ENCODE measurements at regions not wholly inside any gene's neighbourhood (a gene's known extent, or its start where the extent isn't known, plus 50 kb on each side); places are given as distances from the start of the nearest gene placed in this dataset.

- DNase-seq = no peak
Observed at GRCh38 chr9:633461-633860, 208.0 kb upstream of the DMRT1 start.

GRCh38 chr9:636931-637591 lies 204.4 kb upstream of the DMRT1 start:
- no peak for DNase-seq

DNA sequence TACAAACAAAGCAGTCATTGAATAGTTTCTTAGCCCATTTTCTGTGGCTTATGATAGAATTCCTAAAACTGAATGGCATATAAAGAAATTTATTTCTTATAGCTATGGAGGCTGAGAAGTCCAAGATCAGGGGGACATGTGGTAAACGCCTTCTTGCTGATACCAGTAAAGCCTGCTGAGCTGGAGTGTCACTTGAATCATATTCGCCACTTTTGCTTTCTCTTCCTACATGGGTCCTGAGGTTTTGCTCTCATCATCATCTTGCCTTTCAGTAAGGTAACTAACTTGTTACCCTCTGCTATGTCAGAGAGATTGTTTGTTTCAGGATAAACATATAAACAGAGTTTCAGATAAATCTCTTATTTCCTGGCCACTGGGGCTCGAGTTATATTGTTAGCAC lies 203.3 kb upstream of the DMRT1 start:
- DNase-seq = no peak

GRCh38 chr9:642014-642413 lies 199.5 kb upstream of the DMRT1 start:
- DNase-seq = no peak

DNA sequence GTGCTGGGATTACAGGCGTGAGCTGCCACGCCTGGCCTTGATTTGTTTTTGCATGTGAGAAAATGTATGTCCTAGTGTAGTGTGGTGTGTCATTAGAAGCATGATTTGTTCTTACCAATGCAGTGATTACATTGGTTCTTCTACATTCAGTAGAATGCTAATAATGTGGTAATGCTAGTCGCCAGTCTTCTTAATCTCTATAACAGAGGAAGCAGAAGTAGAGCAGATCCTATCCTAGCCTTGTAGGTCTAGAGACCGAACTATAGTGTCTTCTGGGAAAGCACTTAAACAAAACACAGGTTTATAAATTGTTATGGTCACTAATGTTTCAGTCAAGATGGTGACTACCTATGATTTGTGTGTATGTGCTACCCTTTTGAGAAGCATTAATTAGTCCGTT lies 197.5 kb upstream of the DMRT1 start:
- DNase-seq = no peak

DNA sequence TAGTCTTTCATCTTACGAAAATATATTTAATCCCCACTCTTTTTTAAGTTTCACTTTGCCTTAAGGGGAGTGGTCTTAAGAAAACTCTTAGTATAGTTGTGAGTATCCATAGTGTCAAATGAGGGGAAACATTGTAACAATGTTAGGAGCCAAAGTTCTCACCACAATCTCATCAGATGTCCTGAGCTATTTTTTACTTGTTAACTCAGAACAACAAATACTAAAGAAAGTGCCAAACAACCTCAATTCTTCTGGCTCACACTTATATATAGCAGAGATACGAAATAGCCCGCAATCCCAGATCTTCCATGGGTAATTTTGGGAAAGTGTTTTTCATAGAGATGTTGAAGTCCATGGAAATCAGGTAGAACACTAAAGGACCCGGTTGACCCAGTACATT lies 194.0 kb upstream of the DMRT1 start:
- DNase-seq = no peak

- no peak for DNase-seq
Observed at GRCh38 chr9:649128-650074, 192.1 kb upstream of the DMRT1 start.

- DNase-seq = no peak
Observed at GRCh38 chr9:650362-650761, 191.1 kb upstream of the DMRT1 start.

- no peak for DNase-seq
Observed at GRCh38 chr9:651371-651770, 190.1 kb upstream of the DMRT1 start.

DNA sequence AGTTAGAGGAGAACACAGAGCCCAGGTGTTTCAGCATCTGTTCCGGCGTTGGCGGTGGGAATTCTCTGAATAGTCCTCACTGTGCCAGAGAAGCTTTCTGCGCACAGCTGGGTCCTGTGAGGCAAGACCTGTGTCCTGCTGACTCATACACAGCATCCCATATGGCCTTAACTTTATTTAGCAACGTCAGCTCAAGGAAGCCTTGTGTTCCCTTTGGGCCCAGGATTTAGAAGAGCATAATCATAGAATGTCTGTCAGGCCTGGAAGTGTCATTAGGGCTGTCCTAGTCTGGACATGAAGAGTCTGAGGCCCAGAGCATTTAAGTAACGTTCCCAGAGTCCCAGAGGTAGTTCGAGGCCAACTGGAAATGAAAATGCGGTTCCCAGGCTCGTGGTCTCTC lies 188.6 kb upstream of the DMRT1 start:
- DNase-seq = no peak

DNA sequence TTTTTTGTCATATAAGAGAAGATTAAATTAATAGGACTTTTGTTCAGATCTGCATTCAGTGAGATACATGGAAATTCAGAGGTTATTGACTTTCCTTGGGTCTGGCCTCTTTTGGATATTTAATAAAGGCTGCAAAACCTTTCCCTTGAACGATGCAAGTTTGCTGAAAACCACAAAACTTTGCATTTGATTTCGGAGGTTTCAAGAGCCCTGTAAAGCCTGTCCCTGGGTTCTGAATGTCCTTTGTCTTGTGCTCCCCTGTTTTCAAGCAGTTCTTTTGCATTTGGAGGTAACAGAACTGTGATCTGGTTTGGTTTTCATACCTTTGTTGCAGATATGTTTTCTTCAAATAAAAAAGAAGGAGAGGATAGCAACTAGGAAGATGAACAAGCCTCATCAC lies 188.1 kb upstream of the DMRT1 start:
- no peak for DNase-seq

DNA sequence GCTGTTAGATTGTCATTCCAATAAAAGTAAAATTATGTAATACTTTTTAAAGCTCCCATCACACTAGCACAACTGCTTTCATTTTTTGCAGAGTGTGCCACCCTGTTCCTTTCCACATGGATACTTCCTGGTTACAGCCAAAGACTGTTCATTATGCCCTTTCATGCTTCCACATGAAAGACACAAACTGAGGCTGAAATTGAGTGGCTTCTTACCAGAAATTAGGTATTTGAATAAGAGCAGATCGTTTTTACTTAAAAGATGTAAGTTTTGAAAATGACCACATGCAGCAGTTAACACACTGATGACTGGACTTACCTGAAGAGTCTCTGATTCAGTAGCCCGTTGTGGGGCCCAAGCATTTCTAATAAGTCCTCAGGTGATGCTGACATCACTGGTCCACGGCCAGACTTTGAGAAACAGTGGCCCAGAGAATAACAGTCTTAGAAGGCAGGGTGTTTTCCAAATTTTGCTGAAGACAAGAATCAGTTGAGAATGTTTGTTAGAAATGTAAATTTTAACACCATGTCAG lies 187.6 kb upstream of the DMRT1 start:
- DNase-seq = no peak

DNA sequence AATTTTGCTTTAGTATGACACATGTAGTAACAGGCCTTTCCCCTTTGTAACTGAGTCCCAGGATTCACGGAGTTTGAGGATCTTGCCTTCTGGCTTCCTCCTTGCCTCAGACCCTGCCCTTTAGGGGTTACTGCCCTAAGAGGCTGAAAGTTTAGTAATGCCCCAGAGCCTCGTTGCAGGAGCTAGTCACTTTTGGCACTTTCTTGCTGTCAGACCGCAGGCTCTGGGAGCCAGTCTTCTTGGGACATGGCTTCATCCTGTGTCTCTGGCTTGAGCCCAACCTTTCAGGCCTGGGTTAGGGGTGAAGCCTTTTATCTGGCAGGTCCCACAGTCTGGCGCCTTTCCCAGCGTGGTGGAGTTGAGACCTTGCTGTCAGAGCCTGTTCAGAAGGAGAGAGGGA lies 185.6 kb upstream of the DMRT1 start:
- DNase-seq = no peak

GRCh38 chr9:656926-657568 lies 184.4 kb upstream of the DMRT1 start:
- DNase-seq = no peak

GRCh38 chr9:659286-659685 lies 182.2 kb upstream of the DMRT1 start:
- DNase-seq = no peak

GRCh38 chr9:660227-660626 lies 181.3 kb upstream of the DMRT1 start:
- no peak for DNase-seq

- DNase-seq = no peak
Observed at GRCh38 chr9:663541-663940, 178.0 kb upstream of the DMRT1 start.

- DNase-seq = no peak
Observed at GRCh38 chr9:665296-665695, 176.2 kb upstream of the DMRT1 start.

DNA sequence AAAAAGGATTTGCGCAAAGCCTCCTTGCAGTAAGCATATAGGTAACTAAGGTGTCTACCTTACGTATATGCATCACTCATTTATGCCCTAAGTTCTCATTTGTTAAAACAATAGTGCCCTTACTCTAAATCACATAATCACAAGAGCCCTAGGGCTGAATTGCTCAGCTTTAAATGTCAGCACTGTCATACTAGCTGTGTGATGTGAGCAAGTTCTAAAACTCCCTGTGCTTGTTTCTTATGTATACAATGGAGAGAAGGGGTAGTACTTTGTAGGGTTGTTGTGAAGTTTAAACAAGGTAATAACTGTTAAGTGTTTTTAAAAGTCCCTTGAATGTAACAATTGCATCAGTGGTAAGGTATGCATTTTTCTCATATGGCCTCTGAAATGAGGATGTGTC lies 169.5 kb upstream of the DMRT1 start:
- no peak for DNase-seq

DNA sequence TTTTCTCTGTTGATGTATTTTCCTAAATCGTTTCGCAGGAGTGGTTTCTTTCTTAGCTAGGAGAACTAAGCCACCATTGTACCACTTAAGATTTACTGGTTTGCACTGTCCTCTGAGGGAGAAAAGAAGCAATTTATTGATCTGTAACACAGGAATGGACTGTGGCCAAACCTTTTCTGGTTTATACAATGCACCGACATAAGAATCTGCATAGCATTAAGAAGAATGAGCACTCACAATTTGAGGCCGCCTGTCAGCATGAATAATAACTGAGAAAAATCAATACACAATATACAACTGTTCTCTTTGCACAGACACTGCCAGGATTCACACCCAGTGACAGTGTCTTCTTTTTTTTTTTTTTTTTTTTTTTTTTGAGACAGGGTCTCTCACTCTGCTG lies 168.6 kb upstream of the DMRT1 start:
- no peak for DNase-seq

DNA sequence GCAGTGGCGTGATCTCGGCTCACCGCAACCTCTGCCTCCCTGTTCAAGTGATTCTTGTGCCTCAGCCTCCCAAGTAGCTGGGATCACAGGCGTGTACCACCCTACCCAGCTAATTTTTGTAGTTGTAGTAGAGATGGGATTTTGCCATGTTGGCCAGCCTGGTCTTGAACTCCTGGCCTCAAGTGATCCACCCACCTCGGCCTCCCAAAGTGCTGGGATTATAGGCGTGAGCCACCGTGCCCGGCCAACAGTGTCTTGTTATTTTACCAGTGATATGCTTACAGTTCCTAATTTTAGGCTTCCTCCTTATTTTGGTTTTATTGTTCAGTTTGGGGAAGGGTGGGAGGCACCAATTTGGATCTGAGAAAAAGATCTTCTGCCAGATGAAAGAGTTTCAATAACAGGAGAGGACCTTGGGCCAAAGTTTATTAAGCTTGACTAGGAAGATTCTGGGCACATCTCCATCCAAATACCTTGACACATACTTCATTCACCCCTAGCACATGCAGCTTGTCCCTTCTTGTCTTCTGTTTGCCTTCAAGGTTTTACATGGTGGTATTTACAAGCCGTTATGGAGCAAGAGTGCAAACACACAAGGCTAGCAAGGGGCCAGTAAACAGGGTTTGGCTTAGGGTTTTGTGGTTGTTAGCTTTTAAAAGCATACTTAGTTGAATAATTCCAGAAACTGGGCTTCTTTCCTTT lies 168.1 kb upstream of the DMRT1 start:
- no peak for DNase-seq

DNA sequence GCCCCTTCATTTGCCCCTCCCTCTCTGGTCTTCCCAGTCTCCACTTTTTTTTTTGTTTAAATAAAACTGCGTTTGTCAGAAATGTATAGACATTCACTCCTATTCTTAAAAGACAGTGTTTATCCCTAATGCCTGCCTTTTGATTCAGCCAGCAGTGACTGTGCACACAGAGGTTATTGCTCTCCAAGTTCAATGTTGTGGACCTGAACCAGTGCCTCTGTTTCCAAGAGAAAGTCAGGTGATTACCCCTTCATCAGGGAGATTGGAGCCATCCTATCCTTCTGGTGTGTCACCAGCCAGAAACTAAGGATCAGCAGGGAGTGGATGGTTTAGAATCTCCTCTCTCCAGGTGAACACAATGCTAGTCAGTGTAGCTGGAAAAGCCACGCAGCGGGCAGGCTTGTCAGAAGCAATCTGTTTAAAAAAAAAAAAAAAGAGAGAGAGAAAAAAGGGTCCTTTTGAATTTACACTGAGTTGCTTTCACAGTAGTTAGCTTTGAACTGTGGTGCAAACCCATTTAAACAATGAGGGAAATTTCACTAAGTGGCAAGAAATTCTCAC lies 167.5 kb upstream of the DMRT1 start:
- DNase-seq = no peak
